A549 (cell line): ENCODE measurements at regions not wholly inside any gene's neighbourhood (a gene's known extent, or its start where the extent isn't known, plus 50 kb on each side); places are given as distances from the start of the nearest gene placed in this dataset.
"Not testable (repeated sequence)": the region's sequence is repeated elsewhere in the genome, so short reads cannot be mapped to it uniquely, and the experiment has no call there.

Experiments
- ATAC-seq, 2 experiments: fragments of 200-7000 bp in 1 of 2; fragments of >200 bp in 1 of 2; cut with Nextera tagmentation in 1 of 2; cut with Tn5 transposase in 1 of 2; 3 replicates each; pipeline versions ENCODE4 v1.8.0 to v1.9.1; 2018 to 2020; ENCODE audit warnings: mild to moderate bottlenecking in 1 of 2, moderate library complexity in 1 of 2
- CTCF ChIA-PET: fragments of 300-600 bp; sonication (Branson Sonifier 250); formaldehyde crosslinking; extraction: SDS; loops from one replicate; lab custom pipeline; 2021; ENCODE audit warnings: antibody characterized with exemption, inconsistent platforms; lab: Yijun Ruan, JAX
- POLR2A ChIA-PET: fragments of 350-600 bp; formaldehyde crosslinking; extraction: SDS; loops from one replicate; lab custom pipeline; 2021; ENCODE audit warnings: antibody characterized with exemption, inconsistent platforms; lab: Yijun Ruan, JAX
- DNase-seq, 2 experiments: peaks; one replicate each; pipeline versions ENCODE4 v3.0.0 to v3.0.0-alpha.2; 2011 to 2016; ENCODE audit warnings: low read depth in 1 of 2, low spot score in 1 of 2
- FAIRE-seq: peaks from 2 replicates; lab custom pipeline; 2011; peaks lifted over from hg19 to GRCh38; lab: Jason Lieb, UNC
- H3K27ac ChIP-seq, 2 experiments: fragments of >200 bp; sonication (Bioruptor Twin); formaldehyde crosslinking; 3 replicates each; pipeline ENCODE4 v1.5.1; 2016 to 2017
- H3K4me1 ChIP-seq: fragments of >200 bp; sonication (Bioruptor Twin); formaldehyde crosslinking; 3 replicates; pipeline ENCODE4 v1.6.1; 2016
- H3K4me2 ChIP-seq: fragments of >200 bp; sonication (Bioruptor Twin); formaldehyde crosslinking; 3 replicates; pipeline ENCODE4 v1.6.1; 2016
- H3K4me3 ChIP-seq: fragments of >200 bp; sonication (Bioruptor Twin); formaldehyde crosslinking; 3 replicates; pipeline ENCODE4 v1.5.1; 2016
- H3K9me3 ChIP-seq: fragments of >200 bp; sonication (Bioruptor Twin); formaldehyde crosslinking; 3 replicates; pipeline ENCODE4 v1.6.1; 2016
- ATOH8 ChIP-seq: fragments of 250-450 bp; sonication (Bioruptor Pico); IDR thresholded peaks from 2 replicates; pipeline ENCODE4 v1.5.0; 2020; ENCODE audit warnings: low read depth, mild to moderate bottlenecking, moderate library complexity
- CBX8 ChIP-seq: fragments of 200-600 bp; sonication (generic); IDR thresholded peaks from 2 replicates; pipeline ENCODE4 v1.6.1; 2016
- CEBPB ChIP-seq, 2 experiments: fragments of >200 bp in 1 of 2; sonication (Bioruptor Twin) in 1 of 2; formaldehyde crosslinking in 1 of 2; IDR thresholded peaks; 2 replicates each; pipeline ENCODE4 v1.6.1; 2012 to 2016
- CHD2 ChIP-seq: fragments of 150-350 bp; IDR thresholded peaks from 2 replicates; pipeline ENCODE4 v1.6.1; 2014; ENCODE audit warnings: low read length; ENCODE audit not compliant: partially characterized antibody
- CTCF ChIP-seq: fragments of >200 bp; sonication (Bioruptor Twin); formaldehyde crosslinking; IDR thresholded peaks from 3 replicates; pipeline ENCODE4 v1.5.1; 2016
- EHMT2 ChIP-seq: fragments of 200-600 bp; sonication (generic); IDR thresholded peaks from 2 replicates; pipeline ENCODE4 v1.6.1; 2016; ENCODE audit warnings: antibody characterized with exemption, low read depth, mild to moderate bottlenecking, moderate library complexity
- EP300 ChIP-seq, 2 experiments: fragments of >200 bp; sonication (Bioruptor Twin); formaldehyde crosslinking; IDR thresholded peaks; 2 replicates in 1 of 2; 3 replicates in 1 of 2; pipeline ENCODE4 v1.6.1; 2016 to 2017
- ESRRA ChIP-seq: fragments of 150-350 bp; IDR thresholded peaks from 2 replicates; pipeline ENCODE4 v1.6.1; 2014; ENCODE audit warnings: mild to moderate bottlenecking, low read length, borderline replicate concordance
- HOXB5 ChIP-seq: fragments of 250-450 bp; sonication (Bioruptor Pico); IDR thresholded peaks from 2 replicates; pipeline ENCODE4 v1.5.0; 2020; ENCODE audit warnings: mild to moderate bottlenecking, moderate library complexity
- JUN ChIP-seq, 2 experiments: fragments of >200 bp; sonication (Bioruptor Twin); formaldehyde crosslinking; IDR thresholded peaks; 2 replicates in 1 of 2; 3 replicates in 1 of 2; pipeline ENCODE4 v1.6.1; 2016 to 2017
- MAX ChIP-seq: IDR thresholded peaks from 2 replicates; pipeline ENCODE4 v1.6.1; 2012
- PBX3 ChIP-seq: IDR thresholded peaks from 2 replicates; pipeline ENCODE4 v1.6.1; 2012
- POLR2A ChIP-seq: IDR thresholded peaks from 2 replicates; pipeline ENCODE4 v1.6.1; 2012; ENCODE audit warnings: mild to moderate bottlenecking, low read length
- RAD21 ChIP-seq, 2 experiments: fragments of >200 bp in 1 of 2; sonication (Bioruptor Twin) in 1 of 2; formaldehyde crosslinking in 1 of 2; IDR thresholded peaks in 1 of 2; conservative IDR thresholded peaks in 1 of 2; 2 replicates in 1 of 2; 3 replicates in 1 of 2; pipeline ENCODE4 v1.6.1; 2012 to 2018; ENCODE audit warnings: inconsistent platforms in 1 of 2
- RARB ChIP-seq: fragments of 250-450 bp; sonication (Bioruptor Pico); IDR thresholded peaks from 2 replicates; pipeline ENCODE4 v1.8.0; 2021; ENCODE audit warnings: mild to moderate bottlenecking, moderate library complexity
- RCOR1 ChIP-seq: fragments of 150-350 bp; IDR thresholded peaks from 2 replicates; pipeline ENCODE4 v1.6.1; 2014; ENCODE audit warnings: antibody characterized with exemption, low read length, low read depth
- SMC3 ChIP-seq: fragments of >200 bp; sonication (Bioruptor Twin); formaldehyde crosslinking; IDR thresholded peaks from 3 replicates; pipeline ENCODE4 v1.6.1; 2018; ENCODE audit warnings: inconsistent platforms
- SREBF2 ChIP-seq: fragments of 450-650 bp; IDR thresholded peaks from 2 replicates; pipeline ENCODE4 v1.6.1; 2014; ENCODE audit warnings: mild to moderate bottlenecking, moderate library complexity
- TP53 ChIP-seq: fragments of 250-450 bp; sonication (Bioruptor Pico); IDR thresholded peaks from 2 replicates; pipeline ENCODE4 v1.5.0; 2021; ENCODE audit warnings: mild to moderate bottlenecking, moderate library complexity
- USF2 ChIP-seq: fragments of 450-650 bp; IDR thresholded peaks from 2 replicates; pipeline ENCODE4 v1.6.1; 2014; ENCODE audit warnings: antibody characterized with exemption
- ZFP36 ChIP-seq: fragments of 450-650 bp; IDR thresholded peaks from 2 replicates; pipeline ENCODE4 v1.6.1; 2014; ENCODE audit warnings: borderline replicate concordance; ENCODE audit not compliant: partially characterized antibody
- ZNF302 ChIP-seq: fragments of 250-450 bp; sonication (Bioruptor Pico); IDR thresholded peaks from 2 replicates; pipeline ENCODE4 v1.9.0; 2021; ENCODE audit warnings: inconsistent platforms, mild to moderate bottlenecking, moderate library complexity
- WGBS: methylation state at CpG from one replicate; pipeline ENCODE4 v1.1.6; 2017; ENCODE audit errors: missing lambda C conversion rate; 5-methylcytosine and 5-hydroxymethylcytosine counted together

- Histone ChIP-seq H3K4me3 (no peak overlapping the region), H3K27ac (no peak overlapping the region)
- CTCF ChIA-PET = no interaction called here
- WGBS = 3% methylated on average over 2 of the region's 2 CpGs
- no peak for TF ChIP-seq JUN (IDR thresholded peaks at IDR 0.05)
- no peak for TF ChIP-seq ZNF302 (CRISPR knock-in tag)
- TF ChIP-seq SMC3 = no peak
- no peak for TF ChIP-seq ATOH8
- no peak for TF ChIP-seq CHD2
- TF ChIP-seq EHMT2 = no peak
- TF ChIP-seq, all 56 proteins: peak for 0
- no peak for FAIRE-seq
- POLR2A ChIA-PET = no interaction called here
- no peak for DNase-seq
- Histone ChIP-seq H3K4me2 (no peak overlapping the region), H3K4me1 (no peaks in the 10 kb centered on the region), H3K9me3 (no peaks in the 10 kb centered on the region)
- no peak for ATAC-seq
These were observed 354.9 kb upstream of the ADAMTS5 start for GRCh38 chr21:27321791-27322190.

- no peaks in the 10 kb centered on the region for H3K4me1 ChIP-seq
- H3K27ac ChIP-seq = no peak overlapping the region
- no peak for DNase-seq
- 22% methylated on average over 3 of the region's 3 CpGs for WGBS
- ATAC-seq = no peak
- no peaks in the 10 kb centered on the region for H3K9me3 ChIP-seq
- no peak overlapping the region for H3K4me3 ChIP-seq
- POLR2A ChIA-PET = no interaction called here
- CTCF ChIA-PET = no interaction called here
- TF ChIP-seq RAD21 (conservative IDR thresholded peaks at IDR 0.05 in 1 of 2, IDR thresholded peaks at IDR 0.05 in 1 of 2) (no peak), CEBPB (IDR thresholded peaks at IDR 0.05) (no peak), USF2 (no peak), EHMT2 (no peak), RARB (CRISPR knock-in tag) (no peak), ESRRA (no peak), ZNF302 (CRISPR knock-in tag) (no peak), SREBF2 (no peak), CBX8 (no peak), POLR2A (no peak), MAX (no peak), CHD2 (no peak), ZFP36 (no peak), PBX3 (no peak), TP53 (no peak), CTCF (no peak), HOXB5 (CRISPR knock-in tag) (no peak), RCOR1 (no peak), EP300 (IDR thresholded peaks at IDR 0.05) (no peak), JUN (IDR thresholded peaks at IDR 0.05) (no peak)
- no peak for FAIRE-seq
- H3K4me2 ChIP-seq = no peak overlapping the region
These were observed 354.0 kb upstream of the ADAMTS5 start for GRCh38 chr21:27320868-27321267.

GRCh38 chr21:27317601-27318000 is 350.7 kb upstream of the ADAMTS5 start:
- H3K4me3 ChIP-seq, FAIRE-seq, H3K4me1 ChIP-seq, ATAC-seq, CTCF ChIA-PET, H3K27ac ChIP-seq, H3K4me2 ChIP-seq, DNase-seq, POLR2A ChIA-PET, H3K9me3 ChIP-seq: not testable (repeated sequence)
- 0% methylated on average over 3 of the region's 3 CpGs for WGBS
